PC-3 (cell line): ENCODE measurements at regions not wholly inside any gene's neighbourhood (a gene's known extent, or its start where the extent isn't known, plus 50 kb on each side); places are given as distances from the start of the nearest gene placed in this dataset.

ENCODE experiments used
- ATAC-seq: fragments of 200-7000 bp; cut with Tn5 transposase; 2 replicates; pipeline ENCODE4 v1.9.1; 2020; ENCODE audit warnings: mild to moderate bottlenecking, moderate library complexity
- BruUV-seq: library from RNA; stranded (reverse); fragments of 400-500 nt; replicated peaks from 2 replicates; lab custom pipeline; 2021; lab: Mats Ljungman, UMichigan
- CTCF ChIA-PET: fragments of 300-600 bp; sonication (Branson Sonifier 250); formaldehyde crosslinking; loops from one replicate; lab custom pipeline; 2022; ENCODE audit warnings: antibody characterized with exemption; lab: Charles Lee
- POLR2A ChIA-PET: fragments of 300-600 bp; sonication (Branson Sonifier 250); formaldehyde crosslinking; loops from one replicate; lab custom pipeline; 2022; ENCODE audit warnings: antibody characterized with exemption; ENCODE audit not compliant: unreplicated experiment; lab: Charles Lee
- DNase-seq: peaks from one replicate; pipeline ENCODE4 v3.0.0-alpha.2; 2015
- H2AFZ ChIP-seq: fragments of 300-600 bp; sonication (generic); 2 replicates; pipeline ENCODE4 v1.6.0; 2016; ENCODE audit warnings: antibody characterized with exemption, low read length
- H3F3A ChIP-seq: fragments of 300-600 bp; sonication (generic); one replicate; pipeline ENCODE4 v1.6.0; 2017; ENCODE audit warnings: antibody characterized with exemption, low read length, control low read depth, mild to moderate bottlenecking; ENCODE audit not compliant: unreplicated experiment
- H3K27ac ChIP-seq: fragments of 300-600 bp; sonication (generic); 2 replicates; pipeline ENCODE4 v1.5.1; 2016; ENCODE audit warnings: mild to moderate bottlenecking, low read length
- H3K27me3 ChIP-seq: fragments of 300-600 bp; sonication (generic); 2 replicates; pipeline ENCODE4 v1.6.1; 2016; ENCODE audit warnings: low read length, mixed read lengths
- H3K36me3 ChIP-seq: fragments of 300-600 bp; sonication (generic); 2 replicates; pipeline ENCODE4 v1.6.1; 2016; ENCODE audit warnings: low read depth, mixed run types, low read length, mixed read lengths
- H3K4me1 ChIP-seq: fragments of 300-600 bp; sonication (generic); 2 replicates; pipeline ENCODE4 v1.5.1; 2016; ENCODE audit warnings: low read length; ENCODE audit not compliant: insufficient read depth
- H3K4me2 ChIP-seq: fragments of 300-600 bp; sonication (generic); 2 replicates; pipeline ENCODE4 v1.6.0; 2016; ENCODE audit warnings: low read length
- H3K4me3 ChIP-seq: fragments of 300-600 bp; sonication (generic); 2 replicates; pipeline ENCODE4 v1.5.1; 2016; ENCODE audit warnings: mild to moderate bottlenecking, low read length, mixed read lengths
- H3K79me2 ChIP-seq: fragments of 300-600 bp; sonication (generic); 2 replicates; pipeline ENCODE4 v1.6.1; 2017; ENCODE audit warnings: low read length, mixed read lengths
- H3K9ac ChIP-seq: fragments of 300-600 bp; sonication (generic); 2 replicates; pipeline ENCODE4 v1.6.0; 2016; ENCODE audit warnings: mild to moderate bottlenecking, low read length
- H3K9me2 ChIP-seq: fragments of 300-600 bp; sonication (generic); replicated peaks from 2 replicates; pipeline ENCODE4 v1.6.1; 2016; ENCODE audit warnings: mixed run types, low read length, mixed read lengths
- H3K9me3 ChIP-seq: fragments of 300-600 bp; sonication (generic); 2 replicates; pipeline ENCODE4 v1.6.1; 2016; ENCODE audit warnings: low read length, mixed read lengths
- H4K20me1 ChIP-seq: fragments of 300-600 bp; sonication (generic); 2 replicates; pipeline ENCODE4 v1.6.1; 2016; ENCODE audit warnings: low read length, mixed read lengths
- EZH2 ChIP-seq: fragments of 300-600 bp; sonication (generic); IDR thresholded peaks from one replicate; pipeline ENCODE4 v1.6.1; 2017; ENCODE audit warnings: antibody characterized with exemption, mild to moderate bottlenecking, low read length; ENCODE audit not compliant: unreplicated experiment
- EZH2phosphoT487 ChIP-seq: fragments of 300-600 bp; sonication (generic); IDR thresholded peaks from 2 replicates; pipeline ENCODE4 v1.6.1; 2018; ENCODE audit warnings: mild to moderate bottlenecking, antibody characterized with exemption, low read length, borderline replicate concordance
- intact Hi-C: fragments of 100-400 bp; cut with micrococcal nuclease; formaldehyde crosslinking; loops from 2 replicates; pipeline ENCODE4 v1.9.0; 2023
- TF ChIP-seq, protein P1 (sequence below): fragments of 300-600 bp; sonication (generic); conservative IDR thresholded peaks from 2 replicates; pipeline ENCODE4 v1.5.1; 2017; ENCODE audit warnings: antibody characterized with exemption, low read depth, mild to moderate bottlenecking, low read length

DNA sequence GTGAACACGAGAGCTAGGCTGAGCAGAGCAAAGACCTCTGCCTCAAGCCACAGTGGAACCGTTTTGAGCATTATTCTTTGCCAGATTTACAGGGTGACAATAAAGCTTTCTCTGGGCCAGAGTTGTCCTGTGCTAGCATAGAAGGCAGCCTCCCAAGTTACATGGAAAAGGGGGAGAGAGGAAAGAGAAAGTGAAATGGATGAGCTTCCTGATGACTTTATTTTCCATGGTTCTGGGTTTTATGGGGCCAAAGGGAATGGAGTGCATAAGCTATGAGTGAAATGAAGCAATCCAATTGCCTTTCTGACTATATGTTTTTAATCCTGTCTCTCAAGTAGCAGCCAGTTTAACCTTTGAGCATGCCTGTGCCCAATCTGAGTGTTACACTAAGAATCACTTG lies 428.4 kb downstream of the COG6 start:
- CTCF ChIA-PET, result no interaction called here

DNA sequence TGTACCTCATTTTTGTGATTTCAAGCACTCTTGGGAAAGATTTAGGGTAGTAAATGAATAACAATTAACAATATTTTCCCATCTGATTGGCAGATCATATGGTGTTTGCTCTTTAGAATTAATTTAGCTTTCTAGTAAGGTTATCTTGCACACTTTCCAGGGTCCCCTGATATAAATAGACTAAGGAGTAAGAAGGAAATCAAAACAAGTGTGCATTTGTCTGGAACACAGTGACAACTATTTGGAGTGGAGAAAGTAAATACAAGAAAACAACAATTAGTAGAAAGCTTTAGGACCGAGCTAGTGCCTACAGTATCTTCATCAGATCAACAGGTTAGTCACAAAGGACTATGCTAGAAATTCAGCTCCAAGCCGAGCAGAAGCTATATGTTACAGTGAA lies 429.5 kb downstream of the COG6 start:
- no peak overlapping the region for H3K4me3 ChIP-seq
- no peak for TF ChIP-seq EZH2
- TF ChIP-seq, protein P1, sequence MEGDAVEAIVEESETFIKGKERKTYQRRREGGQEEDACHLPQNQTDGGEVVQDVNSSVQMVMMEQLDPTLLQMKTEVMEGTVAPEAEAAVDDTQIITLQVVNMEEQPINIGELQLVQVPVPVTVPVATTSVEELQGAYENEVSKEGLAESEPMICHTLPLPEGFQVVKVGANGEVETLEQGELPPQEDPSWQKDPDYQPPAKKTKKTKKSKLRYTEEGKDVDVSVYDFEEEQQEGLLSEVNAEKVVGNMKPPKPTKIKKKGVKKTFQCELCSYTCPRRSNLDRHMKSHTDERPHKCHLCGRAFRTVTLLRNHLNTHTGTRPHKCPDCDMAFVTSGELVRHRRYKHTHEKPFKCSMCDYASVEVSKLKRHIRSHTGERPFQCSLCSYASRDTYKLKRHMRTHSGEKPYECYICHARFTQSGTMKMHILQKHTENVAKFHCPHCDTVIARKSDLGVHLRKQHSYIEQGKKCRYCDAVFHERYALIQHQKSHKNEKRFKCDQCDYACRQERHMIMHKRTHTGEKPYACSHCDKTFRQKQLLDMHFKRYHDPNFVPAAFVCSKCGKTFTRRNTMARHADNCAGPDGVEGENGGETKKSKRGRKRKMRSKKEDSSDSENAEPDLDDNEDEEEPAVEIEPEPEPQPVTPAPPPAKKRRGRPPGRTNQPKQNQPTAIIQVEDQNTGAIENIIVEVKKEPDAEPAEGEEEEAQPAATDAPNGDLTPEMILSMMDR, result no peak
- TF ChIP-seq EZH2phosphoT487, result no peak
- no peak overlapping the region for H3K4me2 ChIP-seq
- no peaks in the 10 kb centered on the region for H3K9me3 ChIP-seq
- POLR2A ChIA-PET, result no interaction called here
- intact Hi-C loops, result no loop called here
- no peaks in the 10 kb centered on the region for H3F3A ChIP-seq
- H3K9ac ChIP-seq, result no peak overlapping the region
- no peak overlapping the region for H2AFZ ChIP-seq
- no peaks in the 10 kb centered on the region for H3K27me3 ChIP-seq
- no peak for ATAC-seq
- peaks cover 2% of the 10 kb centered on the region; the same call in 1 of the 2 replicates for H3K4me1 ChIP-seq
- H3K27ac ChIP-seq, result no peak overlapping the region
- CTCF ChIA-PET, result no interaction called here
- no peak for DNase-seq
- no peaks in the 10 kb centered on the region for H3K36me3 ChIP-seq
- H3K79me2 ChIP-seq, result no peaks in the 10 kb centered on the region
- H4K20me1 ChIP-seq, result no peaks in the 10 kb centered on the region
- H3K9me2 ChIP-seq, result no peaks in the 10 kb centered on the region
- no TSS peak for BruUV-seq

More for the DNA sequence above, 428.4 kb downstream of the COG6 start:
- Histone ChIP-seq H3K79me2 (no peaks in the 10 kb centered on the region), H3K4me1 (peaks cover 2% of the 10 kb centered on the region; the same call in 1 of the 2 replicates), H3K9me3 (no peaks in the 10 kb centered on the region), H3K36me3 (no peaks in the 10 kb centered on the region), H3F3A (no peaks in the 10 kb centered on the region), H3K4me3 (no peak overlapping the region), H3K4me2 (no peak overlapping the region), H3K27me3 (no peaks in the 10 kb centered on the region), H3K27ac (no peak overlapping the region), H2AFZ (no peak overlapping the region), H3K9ac (no peak overlapping the region), H4K20me1 (no peaks in the 10 kb centered on the region), H3K9me2 (no peaks in the 10 kb centered on the region)
- DNase-seq (no peak), ATAC-seq (no peak)
- intact Hi-C loops, result no loop called here
- TF ChIP-seq EZH2 (no peak), EZH2phosphoT487 (no peak)
- TF ChIP-seq, protein P1, result no peak
- no TSS peak for BruUV-seq
- POLR2A ChIA-PET, result no interaction called here

GRCh38 chr13:40087091-40088002 lies 431.9 kb downstream of the COG6 start:
- Histone ChIP-seq H3K79me2 (no peaks in the 10 kb centered on the region), H3K9me2 (no peaks in the 10 kb centered on the region), H3F3A (no peaks in the 10 kb centered on the region), H4K20me1 (no peaks in the 10 kb centered on the region), H3K27me3 (no peaks in the 10 kb centered on the region), H3K27ac (no peak overlapping the region), H2AFZ (no peak overlapping the region), H3K4me1 (peaks cover 2% of the 10 kb centered on the region; the same call in 1 of the 2 replicates), H3K9ac (no peak overlapping the region), H3K4me2 (no peak overlapping the region), H3K36me3 (no peaks in the 10 kb centered on the region), H3K9me3 (no peaks in the 10 kb centered on the region), H3K4me3 (no peak overlapping the region)
- CTCF ChIA-PET, result no interaction called here
- peak; percentile 14 for DNase-seq
- POLR2A ChIA-PET, result no interaction called here
- TF ChIP-seq EZH2phosphoT487 (no peak), EZH2 (no peak)
- TF ChIP-seq, protein P1, result no peak
- ATAC-seq, result no peak
- intact Hi-C loops, result no loop called here
- BruUV-seq, result no TSS peak
